Suprapubic skin (tissue), 4 donors: ENCODE measurements at regions not wholly inside any gene's neighbourhood (a gene's known extent, or its start where the extent isn't known, plus 50 kb on each side); places are given as distances from the start of the nearest gene placed in this dataset.

Experiments
- EP300 ChIP-seq: sonication (generic); formaldehyde crosslinking; IDR thresholded peaks from one replicate; pipeline ENCODE4 v1.6.1; 2017; ENCODE audit warnings: antibody characterized with exemption
- POLR2A ChIP-seq, 2 donors: fragments of 450-650 bp; IDR thresholded peaks; one replicate each; pipeline ENCODE4 v1.6.1; 2017; ENCODE audit warnings: antibody characterized with exemption in 2 of 2, mild to moderate bottlenecking in 2 of 2, moderate library complexity in 2 of 2
- POLR2AphosphoS5 ChIP-seq, 3 donors: sonication (generic); formaldehyde crosslinking; IDR thresholded peaks; one replicate each; pipeline ENCODE4 v1.6.1; 2017; ENCODE audit warnings: antibody characterized with exemption in 3 of 3
- TF ChIP-seq, protein P1 (sequence below), 2 donors: fragments of 200-600 bp in 1 of 2; fragments of 450-650 bp in 1 of 2; sonication (generic) in 1 of 2; IDR thresholded peaks; one replicate each; pipeline ENCODE4 v1.5.1; 2016 to 2019; ENCODE audit warnings: antibody characterized with exemption in 2 of 2, mild to moderate bottlenecking in 1 of 2, moderate library complexity in 1 of 2

- no peak for TF ChIP-seq POLR2A (IDR thresholded peaks at IDR 0.05)
- TF ChIP-seq, protein P1, sequence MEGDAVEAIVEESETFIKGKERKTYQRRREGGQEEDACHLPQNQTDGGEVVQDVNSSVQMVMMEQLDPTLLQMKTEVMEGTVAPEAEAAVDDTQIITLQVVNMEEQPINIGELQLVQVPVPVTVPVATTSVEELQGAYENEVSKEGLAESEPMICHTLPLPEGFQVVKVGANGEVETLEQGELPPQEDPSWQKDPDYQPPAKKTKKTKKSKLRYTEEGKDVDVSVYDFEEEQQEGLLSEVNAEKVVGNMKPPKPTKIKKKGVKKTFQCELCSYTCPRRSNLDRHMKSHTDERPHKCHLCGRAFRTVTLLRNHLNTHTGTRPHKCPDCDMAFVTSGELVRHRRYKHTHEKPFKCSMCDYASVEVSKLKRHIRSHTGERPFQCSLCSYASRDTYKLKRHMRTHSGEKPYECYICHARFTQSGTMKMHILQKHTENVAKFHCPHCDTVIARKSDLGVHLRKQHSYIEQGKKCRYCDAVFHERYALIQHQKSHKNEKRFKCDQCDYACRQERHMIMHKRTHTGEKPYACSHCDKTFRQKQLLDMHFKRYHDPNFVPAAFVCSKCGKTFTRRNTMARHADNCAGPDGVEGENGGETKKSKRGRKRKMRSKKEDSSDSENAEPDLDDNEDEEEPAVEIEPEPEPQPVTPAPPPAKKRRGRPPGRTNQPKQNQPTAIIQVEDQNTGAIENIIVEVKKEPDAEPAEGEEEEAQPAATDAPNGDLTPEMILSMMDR (IDR thresholded peaks at IDR 0.05): no peak
- no peak for TF ChIP-seq EP300
- TF ChIP-seq POLR2AphosphoS5 (IDR thresholded peaks at IDR 0.05): no peak
Observed at GRCh38 chr9:119707228-119707845, 338.1 kb upstream of the BRINP1 start.
